ENCODE measurements at regions not wholly inside any gene's neighbourhood (a gene's known extent, or its start where the extent isn't known, plus 50 kb on each side); places are given as distances from the start of the nearest gene placed in this dataset.
"Not testable (repeated sequence)": the region's sequence is repeated elsewhere in the genome, so short reads cannot be mapped to it uniquely, and the experiment has no call there.

GRCh38 chr2:34723683-34724082, 1124.6 kb upstream of the FAM98A start:
- no peak overlapping the region for H3K4me3 ChIP-seq (ENCODE audit: low read depth, low read length)
- TF ChIP-seq, protein P1, sequence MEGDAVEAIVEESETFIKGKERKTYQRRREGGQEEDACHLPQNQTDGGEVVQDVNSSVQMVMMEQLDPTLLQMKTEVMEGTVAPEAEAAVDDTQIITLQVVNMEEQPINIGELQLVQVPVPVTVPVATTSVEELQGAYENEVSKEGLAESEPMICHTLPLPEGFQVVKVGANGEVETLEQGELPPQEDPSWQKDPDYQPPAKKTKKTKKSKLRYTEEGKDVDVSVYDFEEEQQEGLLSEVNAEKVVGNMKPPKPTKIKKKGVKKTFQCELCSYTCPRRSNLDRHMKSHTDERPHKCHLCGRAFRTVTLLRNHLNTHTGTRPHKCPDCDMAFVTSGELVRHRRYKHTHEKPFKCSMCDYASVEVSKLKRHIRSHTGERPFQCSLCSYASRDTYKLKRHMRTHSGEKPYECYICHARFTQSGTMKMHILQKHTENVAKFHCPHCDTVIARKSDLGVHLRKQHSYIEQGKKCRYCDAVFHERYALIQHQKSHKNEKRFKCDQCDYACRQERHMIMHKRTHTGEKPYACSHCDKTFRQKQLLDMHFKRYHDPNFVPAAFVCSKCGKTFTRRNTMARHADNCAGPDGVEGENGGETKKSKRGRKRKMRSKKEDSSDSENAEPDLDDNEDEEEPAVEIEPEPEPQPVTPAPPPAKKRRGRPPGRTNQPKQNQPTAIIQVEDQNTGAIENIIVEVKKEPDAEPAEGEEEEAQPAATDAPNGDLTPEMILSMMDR (conservative IDR thresholded peaks at IDR 0.05; ENCODE audit: low read depth, low read length): no peak
- no peak for DNase-seq (ENCODE audit: low read depth)

DNA sequence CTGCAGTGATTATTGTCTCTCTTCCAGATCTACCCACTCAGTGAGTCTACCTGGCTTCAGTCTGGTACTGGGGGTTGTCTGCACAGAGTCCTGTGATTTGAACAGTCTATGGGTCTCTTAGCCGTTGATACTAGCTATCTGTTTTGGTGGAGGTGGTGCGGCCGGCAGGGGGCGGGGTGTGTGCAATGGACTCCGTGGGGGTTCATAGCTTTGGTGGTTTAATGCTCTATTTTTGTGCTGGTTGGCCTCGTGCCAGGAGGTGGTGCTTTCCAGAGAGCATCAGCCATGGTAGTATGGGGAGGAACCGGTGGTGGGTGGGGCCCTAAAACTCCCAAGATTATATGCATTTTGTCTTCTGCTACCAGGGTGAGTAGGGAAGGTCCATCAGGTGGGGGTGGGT, 1120.1 kb upstream of the FAM98A start:
- no peak overlapping the region for H3K4me3 ChIP-seq (ENCODE audit: low read depth, low read length)
- DNase-seq (ENCODE audit: low read depth): no peak
- TF ChIP-seq, protein P1 (conservative IDR thresholded peaks at IDR 0.05; ENCODE audit: low read depth, low read length): no peak

DNA sequence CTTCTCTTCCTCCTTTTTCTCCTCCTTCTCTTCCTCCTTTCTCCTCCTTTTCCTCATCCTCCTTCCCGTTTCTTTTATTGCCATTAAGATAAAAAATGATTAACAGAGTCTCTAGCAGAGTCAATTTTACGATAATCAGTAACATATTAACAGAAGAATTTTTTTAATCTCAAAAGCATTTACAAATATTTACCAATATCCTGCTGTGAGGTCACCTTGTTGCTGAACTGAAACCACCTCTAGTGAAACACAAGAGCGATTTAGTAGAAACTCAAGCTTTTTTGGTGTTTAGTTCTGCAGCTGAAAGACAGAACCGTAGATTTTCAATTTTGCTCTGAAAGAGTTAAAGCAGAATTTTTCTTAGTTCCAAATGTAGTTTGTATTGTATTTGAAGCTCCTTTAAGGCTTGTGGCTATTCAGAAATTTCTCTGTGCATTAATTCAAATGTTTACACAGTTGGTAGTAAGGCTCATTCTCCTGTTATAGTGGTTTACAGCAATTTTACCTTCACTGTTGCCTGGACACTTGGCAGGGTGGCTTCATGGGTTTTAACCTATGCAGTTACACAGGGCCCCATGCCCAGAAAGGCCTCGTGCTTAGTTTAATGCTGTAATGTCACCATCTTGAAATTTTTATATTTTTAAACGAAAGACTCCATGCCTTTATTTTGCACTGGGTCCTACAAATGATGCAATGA, 1106.6 kb upstream of the FAM98A start:
- TF ChIP-seq, protein P1 (conservative IDR thresholded peaks at IDR 0.05; ENCODE audit: low read depth, low read length): no peak
- peak; percentile 38 for DNase-seq (ENCODE audit: low read depth)
- no peak overlapping the region for H3K4me3 ChIP-seq (ENCODE audit: low read depth, low read length)

GRCh38 chr2:34703292-34703691, 1104.2 kb upstream of the FAM98A start:
- TF ChIP-seq, protein P1 (conservative IDR thresholded peaks at IDR 0.05; ENCODE audit: low read depth, low read length): no peak
- no peak for DNase-seq (ENCODE audit: low read depth)
- H3K4me3 ChIP-seq (ENCODE audit: low read depth, low read length): no peak overlapping the region

- DNase-seq (ENCODE audit: low read depth); H3K4me3 ChIP-seq (ENCODE audit: low read depth, low read length): not testable (repeated sequence)
These were observed 1103.3 kb upstream of the FAM98A start for GRCh38 chr2:34702391-34702790.

DNA sequence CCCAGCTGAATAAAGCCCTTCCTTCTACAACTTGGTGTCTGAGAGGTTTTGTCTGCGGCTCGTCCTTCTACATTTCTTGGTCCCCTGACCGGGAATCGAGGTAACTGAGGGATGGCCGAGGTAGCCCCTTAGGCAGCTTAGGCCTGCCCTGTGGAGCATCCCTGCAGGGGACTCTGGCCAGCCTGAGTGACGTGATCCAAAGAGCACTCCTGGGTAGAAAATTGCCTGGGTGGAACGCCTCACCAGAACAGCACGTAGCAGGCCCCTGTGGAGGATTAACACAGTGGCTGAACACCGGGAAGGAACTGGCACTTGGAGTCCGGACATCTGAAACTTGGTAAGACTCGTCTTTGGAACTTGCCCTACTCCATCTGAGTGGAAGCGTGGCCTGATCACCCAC, 1078.5 kb upstream of the FAM98A start:
- peak overlapping the region; percentile 76 for H3K4me3 ChIP-seq (ENCODE audit: low read depth, low read length)
- peak; percentile 49 for DNase-seq (ENCODE audit: low read depth)

GRCh38 chr2:34677119-34677531, 1078.0 kb upstream of the FAM98A start:
- DNase-seq (ENCODE audit: low read depth): peak; percentile 68
- H3K4me3 ChIP-seq (ENCODE audit: low read depth, low read length): peak overlapping the region; percentile 76

GRCh38 chr2:34670482-34670881, 1071.4 kb upstream of the FAM98A start:
- H3K4me3 ChIP-seq (ENCODE audit: low read depth, low read length): no peak overlapping the region
- TF ChIP-seq, protein P1 (conservative IDR thresholded peaks at IDR 0.05; ENCODE audit: low read depth, low read length): no peak
- no peak for DNase-seq (ENCODE audit: low read depth)

- no peak for DNase-seq (ENCODE audit: low read depth)
- H3K4me3 ChIP-seq (ENCODE audit: low read depth, low read length): no peak overlapping the region
- TF ChIP-seq, protein P1 (conservative IDR thresholded peaks at IDR 0.05; ENCODE audit: low read depth, low read length): no peak
These were observed 1067.7 kb upstream of the FAM98A start for GRCh38 chr2:34666821-34667220.
